GM19099 (cell line): ENCODE measurements at regions not wholly inside any gene's neighbourhood (a gene's known extent, or its start where the extent isn't known, plus 50 kb on each side); places are given as distances from the start of the nearest gene placed in this dataset.

ENCODE experiments used
- POLR2A ChIP-seq: IDR thresholded peaks from 3 replicates; pipeline ENCODE4 v1.6.1; 2011; ENCODE audit warnings: low read depth; ENCODE audit not compliant: insufficient read length; ENCODE audit errors: extremely low read depth

- no peak for TF ChIP-seq POLR2A
Observed at GRCh38 chr5:127206320-127207113, 84.1 kb upstream of the MEGF10 start.

DNA sequence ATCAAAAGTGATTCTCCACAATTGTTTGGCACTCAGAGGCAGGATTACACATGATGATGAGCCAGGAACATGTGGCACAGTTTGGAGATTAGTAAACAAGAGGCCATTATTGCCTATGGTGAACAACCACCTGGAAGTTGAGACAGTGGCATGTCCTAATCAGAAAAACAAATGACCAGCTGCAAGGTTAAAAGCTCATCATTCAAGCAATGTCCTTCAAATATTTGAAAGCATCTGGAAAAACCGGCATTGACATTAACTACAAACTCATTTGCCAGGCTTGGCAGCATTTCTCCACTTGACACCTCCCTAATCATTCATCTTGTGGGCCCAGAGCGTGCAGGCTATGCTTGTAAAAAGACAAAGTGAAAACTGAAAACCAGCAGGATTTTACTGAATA lies 80.6 kb upstream of the MEGF10 start:
- TF ChIP-seq POLR2A: no peak

GRCh38 chr5:127213231-127213630 lies 77.4 kb upstream of the MEGF10 start:
- no peak for TF ChIP-seq POLR2A

DNA sequence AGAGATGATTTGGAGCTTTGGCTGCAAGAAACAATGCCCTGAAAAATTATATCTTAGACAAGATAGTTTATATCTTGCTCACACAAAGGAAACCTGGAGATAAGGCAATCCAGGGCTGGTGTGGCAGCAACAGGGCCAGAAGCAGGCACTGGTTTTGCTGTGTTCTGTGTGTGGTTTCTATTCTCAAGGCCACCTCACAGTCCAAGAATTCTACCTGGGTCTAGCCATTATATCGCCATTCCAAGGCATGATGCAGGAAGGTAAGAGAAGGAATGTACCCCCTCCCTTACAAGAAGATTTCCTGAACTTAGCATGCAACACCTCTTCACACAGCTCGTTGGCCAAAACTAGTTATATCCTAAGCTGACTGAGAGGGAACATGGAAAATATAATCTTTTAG lies 74.5 kb upstream of the MEGF10 start:
- no peak for TF ChIP-seq POLR2A

GRCh38 chr5:127216898-127217675 lies 73.5 kb upstream of the MEGF10 start:
- TF ChIP-seq POLR2A: no peak

- TF ChIP-seq POLR2A: no peak
Observed at GRCh38 chr5:127223256-127223974, 67.2 kb upstream of the MEGF10 start.

DNA sequence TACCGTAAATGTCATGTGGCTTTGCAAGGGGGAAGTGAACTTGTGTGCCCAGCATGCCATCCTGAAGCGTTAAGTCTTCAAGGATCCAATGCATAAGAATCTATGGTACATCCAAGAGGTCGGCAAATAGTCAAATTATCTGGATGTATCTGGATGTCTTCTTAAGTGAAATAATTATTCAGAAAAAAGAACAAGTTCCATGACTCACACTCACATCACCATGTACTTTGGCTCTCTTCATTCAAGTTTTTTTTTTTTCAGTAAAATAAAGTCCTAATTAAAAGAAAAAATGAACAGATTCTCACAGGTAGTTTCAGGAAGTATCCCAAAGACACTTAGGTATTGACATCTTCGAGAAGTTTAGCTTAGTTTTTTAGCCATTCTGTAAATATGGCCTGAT lies 62.7 kb upstream of the MEGF10 start:
- no peak for TF ChIP-seq POLR2A

DNA sequence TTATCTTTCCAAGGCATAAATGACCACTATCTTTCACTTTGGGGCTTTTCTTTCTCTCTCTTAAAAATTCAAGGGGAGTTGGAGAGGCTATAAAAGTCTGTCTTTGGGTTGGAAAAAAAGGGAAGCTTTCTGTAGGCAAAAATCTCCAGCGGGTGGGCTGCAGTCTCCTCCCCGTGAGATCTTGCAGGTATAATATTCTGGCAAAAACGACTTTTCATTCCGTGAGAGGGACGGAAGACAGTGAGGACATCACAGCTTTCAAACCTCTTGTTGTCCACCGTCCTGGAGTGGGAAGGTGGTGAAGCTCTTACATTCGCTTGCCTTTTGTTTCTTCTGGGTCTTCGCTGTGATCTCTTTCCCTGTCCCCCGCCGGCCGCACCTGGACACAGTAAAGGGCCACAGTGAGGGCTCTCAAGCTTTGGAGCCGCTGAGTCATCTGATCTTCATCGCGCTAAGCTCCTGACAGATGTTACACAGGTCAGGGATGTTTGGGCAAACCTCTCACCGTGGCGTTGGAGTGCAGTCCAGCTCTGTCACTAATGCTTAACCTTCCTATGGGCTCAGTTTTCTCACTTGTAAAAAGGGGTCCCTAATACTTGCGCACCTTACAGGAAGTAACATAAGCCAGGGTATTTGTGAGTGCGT lies 61.9 kb upstream of the MEGF10 start:
- no peak for TF ChIP-seq POLR2A

- TF ChIP-seq POLR2A: peak; percentile 58
Observed at GRCh38 chr5:127229185-127229889, 61.3 kb upstream of the MEGF10 start.

GRCh38 chr5:127231118-127231517 lies 59.5 kb upstream of the MEGF10 start:
- TF ChIP-seq POLR2A: no peak

DNA sequence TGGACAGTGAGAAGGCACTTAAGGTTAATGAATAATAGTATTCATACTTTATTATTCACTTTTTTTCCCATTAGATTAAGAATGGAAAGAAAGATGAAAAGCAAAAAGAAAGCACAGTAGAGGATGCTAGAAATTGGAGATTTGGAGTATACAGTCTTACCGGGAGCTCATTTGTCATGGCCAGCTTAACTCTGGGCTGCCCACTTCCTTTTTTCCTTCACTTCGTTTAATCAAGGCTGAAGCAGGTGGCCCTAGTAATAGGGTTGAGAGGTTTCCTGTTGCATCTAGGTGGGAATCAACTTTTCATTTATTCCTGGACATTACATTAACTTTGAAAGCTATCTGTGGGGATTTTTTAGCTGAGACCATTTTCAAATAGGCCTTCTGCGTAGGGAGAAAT lies 57.0 kb upstream of the MEGF10 start:
- TF ChIP-seq POLR2A: no peak

DNA sequence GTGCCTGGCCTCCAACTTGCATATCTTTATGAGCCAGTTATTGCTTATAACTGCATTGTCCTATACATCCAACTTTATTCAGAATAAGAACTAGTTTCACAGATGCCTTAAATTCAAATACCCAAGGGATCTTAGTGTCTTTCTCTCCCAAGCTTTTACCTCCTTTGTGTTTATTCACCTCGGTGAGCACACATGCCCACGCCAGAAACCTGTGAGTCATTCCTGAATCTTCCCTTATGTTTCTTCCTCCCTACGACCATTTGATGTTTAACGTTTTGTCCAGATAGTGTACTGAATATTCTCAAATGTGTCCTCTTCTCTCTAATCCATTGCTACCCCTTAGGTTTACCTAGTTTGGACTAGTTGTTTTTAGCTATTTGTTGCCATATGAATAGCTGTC lies 55.5 kb upstream of the MEGF10 start:
- no peak for TF ChIP-seq POLR2A

DNA sequence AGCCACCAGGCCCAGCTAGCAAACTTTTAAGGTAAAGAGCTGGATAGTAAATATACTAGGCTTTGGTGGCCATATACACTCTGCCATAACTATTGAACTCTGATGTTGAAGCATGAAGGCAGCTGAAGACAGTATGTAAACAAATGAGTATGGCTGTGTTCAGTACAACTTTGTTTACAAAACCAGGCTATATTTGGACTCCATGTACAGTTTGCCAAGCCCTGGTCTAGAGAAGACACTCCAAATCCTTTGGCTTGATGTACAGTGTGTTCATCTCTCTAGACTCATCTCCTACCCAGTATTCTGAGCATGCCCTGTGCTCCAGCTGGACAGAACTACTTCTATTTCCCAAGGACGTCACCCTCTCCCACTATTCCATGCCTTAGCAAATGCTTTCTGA lies 54.3 kb upstream of the MEGF10 start:
- no peak for TF ChIP-seq POLR2A
